ENCODE measurements at regions not wholly inside any gene's neighbourhood (a gene's known extent, or its start where the extent isn't known, plus 50 kb on each side); places are given as distances from the start of the nearest gene placed in this dataset.
A peak's percentile ranks its signal among the peaks of the same experiment; 100 is the strongest.
"Not testable (repeated sequence)": the region's sequence is repeated elsewhere in the genome, so short reads cannot be mapped to it uniquely, and the experiment has no call there.

DNA sequence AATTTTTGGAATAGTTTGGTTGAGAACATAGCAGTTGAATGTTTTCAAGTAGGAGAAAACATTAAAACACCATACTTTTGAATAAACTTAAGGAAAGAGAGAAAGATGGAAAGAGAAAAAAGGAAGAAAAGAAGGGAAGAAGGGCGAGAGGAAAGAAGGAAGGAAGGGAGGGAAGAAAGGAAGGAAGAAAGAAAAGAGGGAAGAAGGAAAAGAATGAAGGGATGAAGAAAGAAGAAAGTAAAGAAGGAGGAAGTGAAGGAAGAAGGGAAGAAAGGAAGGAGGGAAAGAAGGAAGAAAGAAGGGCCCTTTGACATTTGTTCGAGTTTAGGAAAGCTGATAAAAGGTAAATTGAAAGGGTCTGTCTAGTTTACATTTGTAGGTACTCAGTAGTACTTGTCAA, 482.7 kb downstream of the SIPA1L2 start:
- no peak for DNase-seq

DNA sequence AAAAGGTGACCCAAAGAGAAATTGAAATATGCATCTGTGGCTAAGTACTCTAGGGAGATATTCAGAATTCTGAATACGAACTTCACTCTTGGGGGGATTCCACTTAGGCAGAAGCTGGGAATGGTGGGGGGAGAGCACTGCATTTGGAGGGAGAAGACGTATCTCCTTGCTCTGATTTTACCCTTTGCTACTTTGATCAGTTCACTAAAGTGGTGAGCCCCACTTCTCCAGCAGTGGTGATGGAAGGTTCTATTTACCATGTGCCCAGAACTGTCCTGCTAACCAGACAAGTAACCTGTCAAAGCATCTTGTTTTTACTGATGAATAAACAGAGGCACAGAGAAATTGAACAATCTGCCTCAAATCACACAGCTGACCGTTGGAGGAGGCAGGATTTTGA, 483.4 kb downstream of the SIPA1L2 start:
- DNase-seq, result no peak

DNA sequence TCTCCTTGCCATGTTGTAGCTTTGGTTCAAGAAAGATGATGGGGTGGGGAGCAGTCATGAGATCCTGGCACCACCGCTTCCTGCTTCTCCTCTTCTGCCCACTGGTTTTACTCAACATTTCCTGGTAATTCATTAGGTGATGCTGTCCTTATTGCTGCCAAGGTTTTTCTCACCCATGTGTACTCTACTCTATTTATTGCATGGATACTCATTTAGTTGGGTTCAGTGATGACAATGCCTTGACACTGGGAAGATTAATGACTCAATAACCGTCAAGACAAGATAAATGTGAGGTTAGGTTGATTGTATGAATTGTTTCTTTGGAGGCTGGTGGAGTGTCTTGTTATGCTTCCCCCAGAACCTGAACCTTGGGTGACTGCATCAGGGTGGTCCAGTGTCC, 484.2 kb downstream of the SIPA1L2 start:
- DNase-seq, result no peak

GRCh38 chr1:232144696-232145230, 485.2 kb downstream of the SIPA1L2 start:
- no peak for DNase-seq

DNA sequence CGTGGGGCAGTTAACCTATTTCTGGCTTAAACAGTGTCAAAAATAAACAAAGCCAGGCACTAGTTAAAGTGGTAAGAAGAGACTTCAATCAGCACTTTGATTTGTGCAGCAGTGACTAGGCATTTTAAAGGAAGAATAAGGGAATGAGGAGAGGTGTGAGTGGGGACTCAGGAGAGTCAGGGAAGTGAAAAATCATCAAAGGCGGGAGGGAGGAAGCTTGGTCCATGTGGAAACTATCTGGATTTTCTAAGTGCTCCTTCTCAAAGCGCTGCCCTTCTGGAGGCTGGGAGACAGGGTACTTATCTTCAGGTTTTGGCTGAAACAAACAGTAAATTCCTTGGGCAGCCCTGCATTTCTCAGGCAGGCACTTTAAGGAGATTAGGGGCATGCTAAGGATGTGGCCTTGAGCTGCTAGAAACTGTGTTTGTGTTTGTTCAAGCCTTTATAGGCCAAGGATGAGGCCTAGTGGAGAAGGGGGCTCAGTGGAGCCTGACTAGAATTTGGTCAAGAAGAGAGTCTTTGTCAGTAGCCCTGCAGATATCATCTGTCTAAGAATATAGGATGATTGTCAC, 486.5 kb downstream of the SIPA1L2 start:
- no peak for DNase-seq

DNA sequence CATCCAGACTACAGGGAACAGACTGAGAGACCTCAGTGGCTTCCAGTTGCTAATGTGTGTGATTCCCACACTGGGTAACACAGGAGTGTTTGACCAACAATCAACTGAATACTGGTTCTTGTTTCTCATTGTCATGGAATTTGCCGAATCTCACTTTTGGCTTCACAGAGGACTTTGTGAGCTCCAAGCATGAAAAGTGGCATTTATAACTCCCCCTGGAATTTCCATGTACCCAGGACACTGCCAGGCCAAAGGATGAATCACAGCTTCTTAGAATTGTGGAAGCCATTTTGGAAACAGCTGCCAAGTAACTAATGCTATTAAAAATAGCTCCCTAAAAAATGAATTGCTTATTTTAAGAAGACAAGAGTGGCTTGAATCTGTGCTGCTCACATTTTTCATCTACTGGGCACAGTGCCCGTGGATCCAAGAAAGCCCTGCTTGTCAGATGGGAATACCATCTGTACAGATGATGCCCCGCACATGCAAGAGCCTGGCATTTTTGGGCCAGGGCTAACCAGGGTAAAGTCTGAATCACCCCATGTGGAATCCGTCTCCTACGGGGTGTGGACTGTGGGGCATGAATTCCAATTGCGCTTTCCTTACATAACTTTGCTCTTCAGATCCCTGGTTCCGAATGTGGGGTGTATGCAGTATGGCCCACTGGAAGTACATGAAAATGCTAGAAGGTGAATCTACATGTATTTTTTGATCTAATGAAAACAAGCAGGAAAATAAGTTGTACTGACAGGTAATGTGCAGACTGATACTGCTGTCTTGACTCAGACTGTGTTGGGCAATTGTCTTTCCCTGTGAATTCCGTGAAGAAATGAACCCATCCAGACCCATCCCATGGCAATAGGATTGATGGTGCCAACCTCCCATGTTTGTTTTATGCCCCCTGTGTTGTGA, 487.3 kb downstream of the SIPA1L2 start:
- peak; percentile 1 to 10 for DNase-seq

DNA sequence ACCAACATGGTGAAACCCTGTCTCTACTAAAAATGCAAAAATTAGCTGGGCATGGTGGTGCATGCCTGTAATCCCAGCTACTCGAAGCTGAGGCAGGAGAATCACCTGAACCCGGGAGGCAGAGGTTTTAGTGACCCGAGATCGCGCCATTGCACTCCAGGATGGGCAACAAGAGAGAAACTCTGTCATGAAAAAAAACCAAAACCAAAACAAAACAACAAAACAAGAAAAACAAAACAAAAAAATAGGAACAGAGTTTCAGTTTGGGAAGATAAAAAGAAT, 488.8 kb downstream of the SIPA1L2 start:
- DNase-seq, result not testable (repeated sequence)

DNA sequence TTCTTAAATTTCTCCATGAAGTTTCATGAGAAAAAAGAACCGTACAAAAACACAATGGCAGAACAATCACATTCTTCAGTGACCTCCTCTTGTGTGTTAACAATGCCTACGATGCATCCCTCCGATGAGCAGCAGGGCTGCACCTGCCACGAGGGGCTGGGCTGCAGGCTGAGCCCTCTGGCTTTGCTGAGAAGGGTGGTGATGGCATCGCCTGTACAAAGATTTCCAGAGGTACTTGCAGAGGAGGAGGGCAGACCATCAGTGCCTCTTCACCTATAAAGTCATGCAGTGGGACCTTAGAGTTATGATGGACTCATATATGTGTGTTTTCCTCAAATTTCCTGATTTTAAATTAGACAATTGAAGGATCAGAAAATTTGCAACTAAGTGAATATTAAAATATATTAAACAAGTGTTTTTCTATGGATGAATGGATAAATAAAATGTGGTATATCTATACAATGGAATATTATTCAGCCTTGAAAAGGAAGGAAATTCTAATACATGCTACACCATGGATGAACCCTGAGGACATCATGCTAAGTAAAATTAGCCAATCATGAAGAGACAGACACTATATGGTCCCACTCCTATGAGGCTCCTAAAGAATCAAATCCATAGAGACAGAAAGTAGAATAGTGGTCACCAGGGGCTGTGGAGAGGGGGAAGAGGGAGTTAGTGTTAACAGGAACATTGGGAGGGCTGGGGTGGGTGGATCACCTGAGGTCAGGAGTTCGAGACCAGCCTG, 489.3 kb downstream of the SIPA1L2 start:
- DNase-seq, result no peak

DNA sequence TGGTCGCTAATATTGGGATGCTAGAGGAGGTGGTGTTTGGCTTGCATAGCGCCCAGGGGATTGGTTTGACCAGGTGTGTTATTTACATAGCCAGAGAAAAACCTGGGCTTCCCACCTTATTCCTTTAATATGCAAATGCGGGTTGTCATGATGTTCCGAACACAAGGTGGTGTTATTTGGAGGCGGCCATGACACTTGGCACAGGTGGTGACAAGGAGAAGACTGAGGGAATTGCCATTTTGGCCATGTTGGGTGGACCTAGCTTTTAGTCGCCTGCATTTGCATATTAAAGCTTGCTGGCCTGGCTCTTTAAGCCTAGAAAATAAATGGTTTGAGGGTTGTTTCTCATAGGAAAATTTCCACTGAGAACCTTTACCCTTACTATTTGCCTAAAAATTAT, 490.5 kb downstream of the SIPA1L2 start:
- no peak for DNase-seq

DNA sequence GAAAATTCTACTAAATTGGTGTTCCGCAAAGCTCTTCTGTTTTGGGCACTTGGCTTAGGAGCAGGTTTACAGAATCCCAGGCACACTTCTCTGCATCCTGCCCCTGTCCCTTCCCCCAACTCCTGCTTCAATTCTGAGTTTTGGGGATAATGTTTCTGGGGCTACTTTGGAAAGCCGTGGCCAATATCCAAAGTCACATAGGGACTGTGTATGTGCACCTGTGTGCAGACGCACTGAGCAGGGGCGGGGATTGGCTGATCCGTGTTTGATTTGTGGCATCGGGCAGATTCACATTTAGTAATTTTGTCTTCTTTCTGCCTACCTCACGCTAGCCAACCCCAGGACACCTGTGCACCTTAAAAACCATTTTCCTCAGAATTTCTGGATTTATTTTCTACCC, 491.9 kb downstream of the SIPA1L2 start:
- DNase-seq, result no peak

DNA sequence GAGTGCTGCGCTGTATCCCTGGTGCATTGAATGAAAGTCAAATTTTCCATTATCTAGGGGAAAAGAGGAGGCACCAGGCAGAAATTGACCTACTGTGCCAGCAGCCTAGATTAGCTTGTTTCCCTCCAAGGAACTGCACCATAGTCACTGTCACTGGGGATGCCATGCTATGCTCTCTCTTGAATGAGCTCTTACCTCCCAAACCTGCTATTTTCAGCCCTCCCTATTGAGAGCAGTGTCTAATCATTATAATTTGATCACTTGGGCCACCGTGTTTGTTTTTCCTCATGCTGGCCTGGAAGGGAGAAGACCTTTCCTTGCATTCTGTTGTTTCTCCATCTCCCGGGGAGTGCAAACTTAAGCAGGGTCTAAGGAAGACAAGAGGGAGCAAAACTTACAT, 492.9 kb downstream of the SIPA1L2 start:
- no peak for DNase-seq

GRCh38 chr1:232136136-232136535, 493.8 kb downstream of the SIPA1L2 start:
- no peak for DNase-seq

GRCh38 chr1:232134365-232134764, 495.6 kb downstream of the SIPA1L2 start:
- DNase-seq, result no peak

- DNase-seq, result no peak
These were observed 497.4 kb downstream of the SIPA1L2 start for GRCh38 chr1:232132572-232132971.

DNA sequence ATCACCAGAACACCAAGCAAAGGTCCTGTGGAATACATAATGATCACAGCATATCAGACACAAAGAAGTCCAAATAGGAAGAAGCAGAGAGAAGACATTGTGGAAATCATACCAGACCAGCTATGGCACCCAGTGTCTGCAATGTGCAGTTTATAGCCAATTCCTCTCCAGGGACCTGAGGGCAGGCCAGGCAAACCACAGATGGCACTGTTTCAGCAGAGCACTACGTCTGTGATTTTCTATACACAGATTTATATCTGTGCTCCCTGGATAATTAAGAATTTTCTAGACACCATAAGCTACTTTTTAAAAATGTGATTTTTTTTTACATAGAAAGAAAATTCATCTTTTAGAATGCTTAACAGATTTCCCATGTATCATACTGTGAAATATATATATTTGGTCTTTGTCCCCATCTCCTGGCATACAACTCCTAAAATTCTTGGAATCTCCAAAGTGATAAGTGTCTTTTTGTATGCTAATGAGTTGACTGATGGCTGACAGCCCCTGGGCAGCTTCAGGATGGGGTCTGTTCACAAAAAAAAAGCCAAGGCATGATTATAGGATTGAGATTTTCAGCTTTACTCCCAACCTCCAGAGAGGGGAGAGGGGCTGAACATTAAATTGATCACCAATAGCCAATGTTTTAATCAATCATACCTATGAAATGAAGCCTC, 498.1 kb downstream of the SIPA1L2 start:
- no peak for DNase-seq

DNA sequence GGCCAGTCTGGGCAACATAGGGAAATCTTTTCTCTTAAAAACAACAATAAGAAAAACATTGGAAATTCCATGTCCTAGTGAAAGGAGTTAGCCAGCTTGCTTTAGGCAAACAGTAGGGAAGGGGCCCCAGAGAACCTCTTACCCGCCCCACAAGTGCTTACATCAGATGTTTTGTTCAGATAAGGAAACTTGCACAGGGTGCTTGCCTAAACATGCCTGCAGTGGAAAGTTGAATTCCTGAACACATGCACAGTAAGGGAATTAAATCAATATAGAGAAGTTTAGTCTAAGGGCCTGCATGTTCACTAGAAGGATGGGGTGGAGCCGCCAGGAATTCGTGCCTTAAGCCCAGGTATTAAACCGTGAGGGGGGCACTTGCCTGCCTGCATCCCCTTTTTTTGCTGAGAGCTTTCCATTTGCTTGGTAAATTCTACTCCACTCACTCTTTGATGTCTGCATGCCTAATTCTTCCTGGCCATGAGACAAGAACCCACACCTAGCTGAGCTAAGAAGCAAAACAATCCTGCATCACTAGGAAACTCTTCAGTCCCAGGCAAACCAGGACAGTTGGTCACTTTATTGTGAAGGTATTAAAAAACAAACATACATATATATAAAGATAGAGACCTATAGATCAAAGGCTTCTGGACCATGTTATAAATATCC, 499.0 kb downstream of the SIPA1L2 start:
- no peak for DNase-seq

DNA sequence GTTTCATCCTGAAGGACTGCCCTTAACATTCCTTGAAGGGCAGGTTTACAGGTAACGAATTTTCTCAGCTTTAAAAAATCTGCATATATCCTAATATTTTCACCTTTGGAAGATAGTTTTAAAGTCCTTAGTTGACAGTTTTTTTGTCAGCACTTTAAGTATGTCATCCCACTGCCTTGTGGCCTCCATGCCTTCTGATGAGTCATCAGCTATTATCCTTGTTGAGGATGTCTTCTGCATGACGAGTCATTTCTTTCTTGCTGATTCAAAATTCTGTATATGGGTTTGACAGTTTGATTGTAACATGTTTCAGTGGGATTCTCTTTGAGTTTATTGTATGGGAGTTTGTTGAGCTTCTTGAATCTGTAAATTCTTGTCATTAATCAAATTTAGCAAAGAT, 500.6 kb downstream of the DISC1 start:
- no peak for DNase-seq

GRCh38 chr1:232123775-232124659, 497.4 kb downstream of the DISC1 start:
- no peak for DNase-seq

- not testable (repeated sequence) for DNase-seq
These were observed 491.3 kb downstream of the DISC1 start for GRCh38 chr1:232117903-232118302.

- DNase-seq, result no peak
These were observed 488.4 kb downstream of the DISC1 start for GRCh38 chr1:232114985-232115384.

- DNase-seq, result no peak
These were observed 485.5 kb downstream of the DISC1 start for GRCh38 chr1:232112076-232112475.

GRCh38 chr1:232111611-232112010, 485.0 kb downstream of the DISC1 start:
- no peak for DNase-seq

All from hippocampal formation (tissue), 2 donors.